ENCODE measurements at regions not wholly inside any gene's neighbourhood (a gene's known extent, or its start where the extent isn't known, plus 50 kb on each side); places are given as distances from the start of the nearest gene placed in this dataset.

GRCh38 chr14:22391908-22392565, 197.0 kb downstream of the DAD1 start:
- no peak overlapping the region for H3K27ac ChIP-seq (ENCODE audit: low read length)
- no peaks in the 10 kb centered on the region; the same call in 1 of the 2 replicates for H3K27me3 ChIP-seq (ENCODE audit: control insufficient read depth, insufficient read depth, low read length)
- no peaks in the 10 kb centered on the region for H3K9me3 ChIP-seq (ENCODE audit: control insufficient read depth, insufficient read depth, low read depth, low read length)
- BruUV-seq (replicated peaks) = no TSS peak
- CTCF ChIA-PET = no interaction called here
- H3K4me1 ChIP-seq (ENCODE audit: control insufficient read depth, insufficient read depth, low read length) = no peaks in the 10 kb centered on the region
- TF ChIP-seq POLR2AphosphoS5 (IDR thresholded peaks at IDR 0.05; ENCODE audit: low read depth, low read length) (no peak), CTCF (IDR thresholded peaks at IDR 0.05) (peak; percentile 64)
- intact Hi-C loops (cut with micrococcal nuclease; ENCODE audit: unreplicated experiment) = loop anchor here (5.0 kb wide), 1 partner anchor 155 kb away; no protein-coding TSS in a partner anchor
- DNase-seq (ENCODE audit: low read depth, low spot score) (no peak), ATAC-seq (peak; percentile 70; the same call in 1 of the 2 replicates)
- no peaks in the 10 kb centered on the region for H3K36me3 ChIP-seq (ENCODE audit: control insufficient read depth, insufficient read depth, low read length)
- H3K4me3 ChIP-seq (ENCODE audit: low read depth in 2 of 2, low read length in 2 of 2) = no peak overlapping the region
- POLR2A ChIA-PET = no interaction called here
- in situ Hi-C loops (cut with HindIII; ENCODE audit: low pct_unique_long_range_greater_than_20kb, low sequenced_read_pairs) = no loop called here

GRCh38 chr14:22390824-22391461, 198.1 kb downstream of the DAD1 start:
- Histone ChIP-seq H3K27me3 (ENCODE audit: control insufficient read depth, insufficient read depth, low read length) (no peaks in the 10 kb centered on the region; the same call in 1 of the 2 replicates), H3K4me3 (ENCODE audit: low read depth in 2 of 2, low read length in 2 of 2) (no peak overlapping the region), H3K4me1 (ENCODE audit: control insufficient read depth, insufficient read depth, low read length) (no peaks in the 10 kb centered on the region), H3K36me3 (ENCODE audit: control insufficient read depth, insufficient read depth, low read length) (no peaks in the 10 kb centered on the region), H3K9me3 (ENCODE audit: control insufficient read depth, insufficient read depth, low read depth, low read length) (no peaks in the 10 kb centered on the region), H3K27ac (ENCODE audit: low read length) (no peak overlapping the region)
- in situ Hi-C loops (cut with HindIII; ENCODE audit: low pct_unique_long_range_greater_than_20kb, low sequenced_read_pairs) (no loop called here), intact Hi-C loops (cut with micrococcal nuclease; ENCODE audit: unreplicated experiment) (loop anchor here (5.0 kb wide), 1 partner anchor 156 kb away; no protein-coding TSS in a partner anchor)
- TF ChIP-seq REST (IDR thresholded peaks at IDR 0.05; ENCODE audit: insufficient read depth in 1 of 2, low read depth in 2 of 2, low read length in 1 of 2) = no peak
- TF ChIP-seq POLR2AphosphoS5 (IDR thresholded peaks at IDR 0.05; ENCODE audit: low read depth, low read length) = no peak
- TF ChIP-seq SIN3A (IDR thresholded peaks at IDR 0.05; ENCODE audit: borderline replicate concordance, insufficient read depth, low read depth, low read length) = no peak
- no peak for TF ChIP-seq TCF7L2 (IDR thresholded peaks at IDR 0.05; ENCODE audit: low read depth, low read length)
- no peak for TF ChIP-seq CTCF (IDR thresholded peaks at IDR 0.05)
- no peak for ATAC-seq
- DNase-seq (ENCODE audit: low read depth, low spot score) = no peak
- BruUV-seq (replicated peaks) = no TSS peak
- POLR2A ChIA-PET = no interaction called here
- CTCF ChIA-PET = no interaction called here
